K562 (cell line): ENCODE measurements at regions not wholly inside any gene's neighbourhood (a gene's known extent, or its start where the extent isn't known, plus 50 kb on each side); places are given as distances from the start of the nearest gene placed in this dataset.
A peak's percentile ranks its signal among the peaks of the same experiment; 100 is the strongest.

ENCODE experiments used
- CHAMP1 ChIP-seq: fragments of 450-650 bp; IDR thresholded peaks from 2 replicates; pipeline ENCODE4 v1.6.1; 2016; ENCODE audit warnings: mild to moderate bottlenecking
- E2F8 ChIP-seq: fragments of 450-650 bp; IDR thresholded peaks from 2 replicates; pipeline ENCODE4 v1.7.1; 2018; ENCODE audit warnings: mild to moderate bottlenecking, low read depth; ENCODE audit not compliant: partially characterized antibody
- ETS2 ChIP-seq: IDR thresholded peaks from 2 replicates; pipeline ENCODE4 v1.6.1; 2016; ENCODE audit warnings: borderline replicate concordance, missing genetic modification characterization, mild to moderate bottlenecking, moderate library complexity, missing compliant biosample characterization; ENCODE audit not compliant: poor library complexity, severe bottlenecking
- GABPB2 ChIP-seq: fragments of 250-450 bp; sonication (Bioruptor Pico); conservative IDR thresholded peaks from 2 replicates; pipeline ENCODE4 v1.5.1; 2021; ENCODE audit warnings: mild to moderate bottlenecking
- GATAD2B ChIP-seq: fragments of 450-650 bp; IDR thresholded peaks from 2 replicates; pipeline ENCODE4 v1.6.1; 2017; ENCODE audit warnings: mild to moderate bottlenecking, borderline replicate concordance
- MED1 ChIP-seq: sonication (generic); formaldehyde crosslinking; IDR thresholded peaks from 2 replicates; pipeline ENCODE4 v1.8.1; 2023; ENCODE audit warnings: missing genetic modification reagents, borderline replicate concordance
- NBN ChIP-seq: fragments of 450-650 bp; IDR thresholded peaks from 2 replicates; pipeline ENCODE4 v1.6.1; 2016; ENCODE audit warnings: low read depth, mild to moderate bottlenecking
- NFYB ChIP-seq: IDR thresholded peaks from 2 replicates; pipeline ENCODE4 v1.6.1; 2011; ENCODE audit warnings: mild to moderate bottlenecking, moderate library complexity; ENCODE audit not compliant: insufficient read length; ENCODE audit errors: extremely low read depth
- PCBP2 ChIP-seq: fragments of 200-400 bp; formaldehyde crosslinking; IDR thresholded peaks from 2 replicates; pipeline ENCODE4 v1.6.1; 2018; ENCODE audit warnings: low read length, low read depth, mild to moderate bottlenecking, moderate library complexity; ENCODE audit not compliant: poor library complexity, severe bottlenecking
- PHF20 ChIP-seq: fragments of 450-650 bp; IDR thresholded peaks from 2 replicates; pipeline ENCODE4 v1.6.1; 2018; ENCODE audit not compliant: partially characterized antibody
- POLR2H ChIP-seq: IDR thresholded peaks from 2 replicates; pipeline ENCODE4 v1.6.1; 2016; ENCODE audit warnings: missing genetic modification characterization, low read depth, mild to moderate bottlenecking, control low read depth, missing compliant biosample characterization, moderate library complexity
- RBM22 ChIP-seq: fragments of 200-400 bp; formaldehyde crosslinking; IDR thresholded peaks from 2 replicates; pipeline ENCODE4 v1.6.1; 2018; ENCODE audit warnings: low read length, low read depth; ENCODE audit not compliant: poor library complexity, severe bottlenecking
- SIN3B ChIP-seq: fragments of 450-650 bp; IDR thresholded peaks from 2 replicates; pipeline ENCODE4 v1.6.1; 2017; ENCODE audit warnings: low read depth, mild to moderate bottlenecking, moderate library complexity
- SNIP1 ChIP-seq: fragments of 450-650 bp; IDR thresholded peaks from 2 replicates; pipeline ENCODE4 v1.7.1; 2017; ENCODE audit warnings: low read depth, mild to moderate bottlenecking
- TRIM24 ChIP-seq, 2 experiments: fragments of 450-650 bp; IDR thresholded peaks; 2 replicates each; pipeline ENCODE4 v1.6.1; 2016
- ZNF146 ChIP-seq: IDR thresholded peaks from one replicate; pipeline ENCODE4 v1.6.1; 2018; ENCODE audit warnings: missing compliant biosample characterization; ENCODE audit not compliant: unreplicated experiment
- ZNF655 ChIP-seq: fragments of 250-450 bp; sonication (Bioruptor Pico); IDR thresholded peaks from 2 replicates; pipeline ENCODE4 v1.5.0; 2021
- TF ChIP-seq, protein P1 (sequence below): fragments of 450-650 bp; formaldehyde crosslinking; IDR thresholded peaks from 2 replicates; pipeline ENCODE4 v1.4.0; 2022; ENCODE audit warnings: mild to moderate bottlenecking, moderate library complexity
- TF ChIP-seq, protein P2 (sequence below): IDR thresholded peaks from 2 replicates; pipeline ENCODE4 v1.6.1; 2016; ENCODE audit warnings: missing genetic modification characterization, missing compliant biosample characterization

GRCh38 chr2:74036450-74037195, 51.9 kb downstream of the TET3 start (continued):
- TF ChIP-seq CHAMP1 = peak; percentile 88
- no peak for TF ChIP-seq GABPB2
- TF ChIP-seq ZNF655 (CRISPR knock-in tag) = no peak
- TF ChIP-seq SIN3B = no peak
- TF ChIP-seq SNIP1 = no peak
- TF ChIP-seq PCBP2 = no peak
- TF ChIP-seq, protein P1, sequence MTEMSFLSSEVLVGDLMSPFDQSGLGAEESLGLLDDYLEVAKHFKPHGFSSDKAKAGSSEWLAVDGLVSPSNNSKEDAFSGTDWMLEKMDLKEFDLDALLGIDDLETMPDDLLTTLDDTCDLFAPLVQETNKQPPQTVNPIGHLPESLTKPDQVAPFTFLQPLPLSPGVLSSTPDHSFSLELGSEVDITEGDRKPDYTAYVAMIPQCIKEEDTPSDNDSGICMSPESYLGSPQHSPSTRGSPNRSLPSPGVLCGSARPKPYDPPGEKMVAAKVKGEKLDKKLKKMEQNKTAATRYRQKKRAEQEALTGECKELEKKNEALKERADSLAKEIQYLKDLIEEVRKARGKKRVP (CRISPR knock-in tag) = peak; percentile 40; the same call in 1 of the 2 replicates
- TF ChIP-seq NBN = peak; percentile 70
- no peak for TF ChIP-seq RBM22
- TF ChIP-seq ZNF146 (CRISPR knock-in tag) = no peak
- no peak for TF ChIP-seq PHF20
- TF ChIP-seq TRIM24 (IDR thresholded peaks at IDR 0.05) = peak; percentile 53 to 81; a peak in 3 of 4 replicates
- no peak for TF ChIP-seq NFYB
- peak; percentile 29 for TF ChIP-seq E2F8
- TF ChIP-seq, protein P2, sequence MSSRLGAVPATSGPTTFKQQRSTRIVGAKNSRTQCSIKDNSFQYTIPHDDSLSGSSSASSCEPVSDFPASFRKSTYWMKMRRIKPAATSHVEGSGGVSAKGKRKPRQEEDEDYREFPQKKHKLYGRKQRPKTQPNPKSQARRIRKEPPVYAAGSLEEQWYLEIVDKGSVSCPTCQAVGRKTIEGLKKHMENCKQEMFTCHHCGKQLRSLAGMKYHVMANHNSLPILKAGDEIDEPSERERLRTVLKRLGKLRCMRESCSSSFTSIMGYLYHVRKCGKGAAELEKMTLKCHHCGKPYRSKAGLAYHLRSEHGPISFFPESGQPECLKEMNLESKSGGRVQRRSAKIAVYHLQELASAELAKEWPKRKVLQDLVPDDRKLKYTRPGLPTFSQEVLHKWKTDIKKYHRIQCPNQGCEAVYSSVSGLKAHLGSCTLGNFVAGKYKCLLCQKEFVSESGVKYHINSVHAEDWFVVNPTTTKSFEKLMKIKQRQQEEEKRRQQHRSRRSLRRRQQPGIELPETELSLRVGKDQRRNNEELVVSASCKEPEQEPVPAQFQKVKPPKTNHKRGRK (tag) = no peak
- no peak for TF ChIP-seq MED1 (CRISPR knock-in tag)
- TF ChIP-seq ETS2 (tag) = no peak
- no peak for TF ChIP-seq POLR2H (tag)
- TF ChIP-seq GATAD2B = peak; percentile 48; the same call in 1 of the 2 replicates
